ENCODE measurements at regions not wholly inside any gene's neighbourhood (a gene's known extent, or its start where the extent isn't known, plus 50 kb on each side); places are given as distances from the start of the nearest gene placed in this dataset.

- TF ChIP-seq POLR2AphosphoS5 (IDR thresholded peaks at IDR 0.05; ENCODE audit: low read depth) (no peak), EZH2phosphoT487 (IDR thresholded peaks at IDR 0.05; ENCODE audit: unreplicated experiment) (no peak), STAT1 (IDR thresholded peaks at IDR 0.05; ENCODE audit: unreplicated experiment) (no peak), EZH2 (IDR thresholded peaks at IDR 0.05; ENCODE audit: low read depth, unreplicated experiment) (no peak), NANOG (IDR thresholded peaks at IDR 0.05; ENCODE audit: borderline replicate concordance) (no peak), CREB1 (CRISPR knock-in tag; IDR thresholded peaks at IDR 0.05; ENCODE audit: low read depth) (no peak), JUNB (IDR thresholded peaks at IDR 0.05; ENCODE audit: unreplicated experiment) (no peak)
- TF ChIP-seq, protein P1, sequence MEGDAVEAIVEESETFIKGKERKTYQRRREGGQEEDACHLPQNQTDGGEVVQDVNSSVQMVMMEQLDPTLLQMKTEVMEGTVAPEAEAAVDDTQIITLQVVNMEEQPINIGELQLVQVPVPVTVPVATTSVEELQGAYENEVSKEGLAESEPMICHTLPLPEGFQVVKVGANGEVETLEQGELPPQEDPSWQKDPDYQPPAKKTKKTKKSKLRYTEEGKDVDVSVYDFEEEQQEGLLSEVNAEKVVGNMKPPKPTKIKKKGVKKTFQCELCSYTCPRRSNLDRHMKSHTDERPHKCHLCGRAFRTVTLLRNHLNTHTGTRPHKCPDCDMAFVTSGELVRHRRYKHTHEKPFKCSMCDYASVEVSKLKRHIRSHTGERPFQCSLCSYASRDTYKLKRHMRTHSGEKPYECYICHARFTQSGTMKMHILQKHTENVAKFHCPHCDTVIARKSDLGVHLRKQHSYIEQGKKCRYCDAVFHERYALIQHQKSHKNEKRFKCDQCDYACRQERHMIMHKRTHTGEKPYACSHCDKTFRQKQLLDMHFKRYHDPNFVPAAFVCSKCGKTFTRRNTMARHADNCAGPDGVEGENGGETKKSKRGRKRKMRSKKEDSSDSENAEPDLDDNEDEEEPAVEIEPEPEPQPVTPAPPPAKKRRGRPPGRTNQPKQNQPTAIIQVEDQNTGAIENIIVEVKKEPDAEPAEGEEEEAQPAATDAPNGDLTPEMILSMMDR (conservative IDR thresholded peaks at IDR 0.05; ENCODE audit: low read depth in 2 of 2) = no peak
- TF ChIP-seq, protein P2, sequence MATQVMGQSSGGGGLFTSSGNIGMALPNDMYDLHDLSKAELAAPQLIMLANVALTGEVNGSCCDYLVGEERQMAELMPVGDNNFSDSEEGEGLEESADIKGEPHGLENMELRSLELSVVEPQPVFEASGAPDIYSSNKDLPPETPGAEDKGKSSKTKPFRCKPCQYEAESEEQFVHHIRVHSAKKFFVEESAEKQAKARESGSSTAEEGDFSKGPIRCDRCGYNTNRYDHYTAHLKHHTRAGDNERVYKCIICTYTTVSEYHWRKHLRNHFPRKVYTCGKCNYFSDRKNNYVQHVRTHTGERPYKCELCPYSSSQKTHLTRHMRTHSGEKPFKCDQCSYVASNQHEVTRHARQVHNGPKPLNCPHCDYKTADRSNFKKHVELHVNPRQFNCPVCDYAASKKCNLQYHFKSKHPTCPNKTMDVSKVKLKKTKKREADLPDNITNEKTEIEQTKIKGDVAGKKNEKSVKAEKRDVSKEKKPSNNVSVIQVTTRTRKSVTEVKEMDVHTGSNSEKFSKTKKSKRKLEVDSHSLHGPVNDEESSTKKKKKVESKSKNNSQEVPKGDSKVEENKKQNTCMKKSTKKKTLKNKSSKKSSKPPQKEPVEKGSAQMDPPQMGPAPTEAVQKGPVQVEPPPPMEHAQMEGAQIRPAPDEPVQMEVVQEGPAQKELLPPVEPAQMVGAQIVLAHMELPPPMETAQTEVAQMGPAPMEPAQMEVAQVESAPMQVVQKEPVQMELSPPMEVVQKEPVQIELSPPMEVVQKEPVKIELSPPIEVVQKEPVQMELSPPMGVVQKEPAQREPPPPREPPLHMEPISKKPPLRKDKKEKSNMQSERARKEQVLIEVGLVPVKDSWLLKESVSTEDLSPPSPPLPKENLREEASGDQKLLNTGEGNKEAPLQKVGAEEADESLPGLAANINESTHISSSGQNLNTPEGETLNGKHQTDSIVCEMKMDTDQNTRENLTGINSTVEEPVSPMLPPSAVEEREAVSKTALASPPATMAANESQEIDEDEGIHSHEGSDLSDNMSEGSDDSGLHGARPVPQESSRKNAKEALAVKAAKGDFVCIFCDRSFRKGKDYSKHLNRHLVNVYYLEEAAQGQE (IDR thresholded peaks at IDR 0.05; ENCODE audit: unreplicated experiment) = no peak
These were observed 69.2 kb upstream of the PIK3CG start for GRCh38 chr7:106795877-106796231.

Measured in GM23338 (cell line).